Islet of Langerhans (tissue), 1 donor: ENCODE measurements at regions not wholly inside any gene's neighbourhood (a gene's known extent, or its start where the extent isn't known, plus 50 kb on each side); places are given as distances from the start of the nearest gene placed in this dataset.

Experiments
- FAIRE-seq: peaks from one replicate; lab custom pipeline; 2011; peaks lifted over from hg19 to GRCh38; lab: Jason Lieb, UNC

- FAIRE-seq, result no peak
Measured at GRCh38 chr6:170483413-170483812, 69.7 kb downstream of the PSMB1 start.

GRCh38 chr6:170480050-170480692 is 72.9 kb downstream of the PSMB1 start:
- FAIRE-seq, result no peak

- no peak for FAIRE-seq
Measured at GRCh38 chr6:170476360-170476759, 76.7 kb downstream of the PSMB1 start.

- FAIRE-seq, result no peak
Measured at GRCh38 chr6:170475118-170475517, 78.0 kb downstream of the PSMB1 start.

GRCh38 chr6:170473801-170474200 is 79.3 kb downstream of the PSMB1 start:
- FAIRE-seq, result peak; percentile 81

GRCh38 chr6:170473301-170473717 is 79.8 kb downstream of the PSMB1 start:
- FAIRE-seq, result no peak

- FAIRE-seq, result no peak
Measured at GRCh38 chr6:170471491-170471890, 81.6 kb downstream of the PSMB1 start.

- FAIRE-seq, result no peak
Measured at GRCh38 chr6:170470734-170471133, 82.4 kb downstream of the PSMB1 start.

- FAIRE-seq, result no peak
Measured at GRCh38 chr6:170464524-170464979, 88.6 kb downstream of the PSMB1 start.

- FAIRE-seq, result no peak
Measured at GRCh38 chr6:170464080-170464479, 89.0 kb downstream of the PSMB1 start.

- no peak for FAIRE-seq
Measured at GRCh38 chr6:170463101-170463721, 89.9 kb downstream of the PSMB1 start.

- FAIRE-seq, result no peak
Measured at GRCh38 chr6:170462366-170463020, 90.6 kb downstream of the PSMB1 start.

GRCh38 chr6:170461556-170462365 is 91.3 kb downstream of the PSMB1 start:
- FAIRE-seq, result no peak

GRCh38 chr6:170461111-170461510 is 92.0 kb downstream of the PSMB1 start:
- FAIRE-seq, result no peak

GRCh38 chr6:170460641-170461040 is 92.5 kb downstream of the PSMB1 start:
- no peak for FAIRE-seq

- no peak for FAIRE-seq
Measured at GRCh38 chr6:170459451-170459850, 93.7 kb downstream of the PSMB1 start.

- FAIRE-seq, result no peak
Measured at GRCh38 chr6:170456886-170457698, 96.0 kb downstream of the PSMB1 start.
